ENCODE measurements at regions not wholly inside any gene's neighbourhood (a gene's known extent, or its start where the extent isn't known, plus 50 kb on each side); places are given as distances from the start of the nearest gene placed in this dataset.

DNA sequence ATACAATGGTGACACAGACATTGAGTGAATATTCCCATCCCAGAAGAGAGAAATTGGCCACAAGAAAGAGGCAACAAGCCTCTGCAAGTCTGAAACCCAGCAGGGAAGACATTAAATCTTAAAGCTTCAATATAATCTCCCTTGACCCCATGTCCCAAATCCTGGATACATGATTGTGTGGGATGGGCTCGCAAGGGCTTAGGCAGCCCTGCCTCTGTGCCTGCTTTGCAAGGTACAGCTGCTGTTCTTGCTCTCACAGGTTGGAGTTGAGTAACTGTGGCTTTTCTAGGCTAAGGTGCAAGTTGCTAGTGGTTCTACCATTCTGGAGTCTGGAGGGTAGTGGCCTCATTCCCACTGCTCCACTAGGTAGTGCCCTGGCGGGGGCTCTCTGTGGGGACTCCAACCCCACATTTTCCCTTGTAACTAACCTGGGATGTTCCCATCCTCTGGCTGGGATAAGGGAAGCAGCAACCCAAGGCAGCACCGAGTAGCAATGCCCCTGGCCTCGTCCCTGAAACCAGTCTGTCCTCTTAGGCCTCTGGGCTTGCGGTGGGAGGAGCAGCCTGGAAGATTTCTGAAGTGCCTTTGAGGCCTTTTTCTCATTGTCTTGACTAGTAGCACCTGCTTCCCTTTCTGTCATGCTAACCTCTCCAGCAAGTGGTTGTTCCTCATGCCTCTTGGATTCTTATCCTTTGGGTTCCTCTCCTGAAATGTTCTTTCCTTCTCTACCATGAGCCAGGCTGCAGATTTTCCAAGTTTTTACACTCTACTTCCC lies 90.0 kb downstream of the FAM174B start:
- Histone ChIP-seq H3K27ac (ENCODE audit: low read depth) (no peak overlapping the region), H3K36me3 (ENCODE audit: insufficient read depth) (no peaks in the 10 kb centered on the region), H3K4me3 (ENCODE audit: low read depth, low read length) (no peak overlapping the region), H3K4me1 (ENCODE audit: insufficient read depth) (no peaks in the 10 kb centered on the region)
- no peak for DNase-seq (ENCODE audit: extremely low spot score)
- WGBS = 89% methylated on average over 5 of the region's 5 CpGs

DNA sequence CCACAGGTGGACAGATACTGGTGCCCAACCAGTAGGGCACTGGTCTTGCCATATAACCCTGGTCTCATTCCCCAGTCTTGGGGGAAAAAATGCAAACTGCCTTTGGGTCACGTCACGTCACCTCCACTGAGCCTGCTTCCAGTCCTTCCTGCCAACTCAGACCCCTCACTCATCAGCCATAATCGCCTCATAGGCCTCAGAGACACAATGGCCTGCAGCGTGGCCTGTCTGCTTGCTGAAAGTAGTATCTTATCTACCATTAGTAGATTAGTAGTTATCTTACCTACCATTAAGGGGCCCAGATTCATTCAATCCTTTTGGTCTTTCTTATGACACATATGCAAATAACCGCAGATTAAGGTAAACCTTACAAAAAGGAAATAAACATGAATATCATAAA lies 93.8 kb downstream of the FAM174B start:
- Histone ChIP-seq H3K4me3 (ENCODE audit: low read depth, low read length) (no peak overlapping the region), H3K36me3 (ENCODE audit: insufficient read depth) (no peaks in the 10 kb centered on the region), H3K27ac (ENCODE audit: low read depth) (no peak overlapping the region), H3K4me1 (ENCODE audit: insufficient read depth) (no peaks in the 10 kb centered on the region)
- 89% methylated on average over 5 of the region's 5 CpGs for WGBS
- DNase-seq (ENCODE audit: extremely low spot score) = no peak

DNA sequence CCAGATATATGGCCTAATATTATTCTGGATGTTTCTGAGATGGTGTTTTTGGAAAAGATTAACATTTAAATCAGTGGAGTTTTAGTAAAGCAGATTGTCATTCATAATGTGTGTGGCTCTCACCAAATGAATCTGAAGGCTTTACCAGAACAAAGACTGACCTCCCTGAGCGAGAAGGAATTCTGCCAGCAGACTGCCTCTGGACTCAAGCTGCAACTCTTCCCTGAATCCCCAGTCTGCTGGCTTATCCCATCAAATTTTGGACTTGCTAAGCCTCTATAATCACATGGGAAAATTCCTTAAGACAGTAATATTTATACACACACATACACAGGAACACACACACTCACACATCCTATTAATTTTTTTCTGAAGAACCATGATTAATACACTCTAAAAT lies 102.3 kb downstream of the FAM174B start:
- H3K4me1 ChIP-seq (ENCODE audit: insufficient read depth) = no peaks in the 10 kb centered on the region
- no peak overlapping the region for H3K27ac ChIP-seq (ENCODE audit: low read depth)
- no peaks in the 10 kb centered on the region for H3K36me3 ChIP-seq (ENCODE audit: insufficient read depth)
- no peak for DNase-seq (ENCODE audit: extremely low spot score)
- 77% methylated on average over 1 of the region's 1 CpG for WGBS
- H3K4me3 ChIP-seq (ENCODE audit: low read depth, low read length) = no peak overlapping the region

DNA sequence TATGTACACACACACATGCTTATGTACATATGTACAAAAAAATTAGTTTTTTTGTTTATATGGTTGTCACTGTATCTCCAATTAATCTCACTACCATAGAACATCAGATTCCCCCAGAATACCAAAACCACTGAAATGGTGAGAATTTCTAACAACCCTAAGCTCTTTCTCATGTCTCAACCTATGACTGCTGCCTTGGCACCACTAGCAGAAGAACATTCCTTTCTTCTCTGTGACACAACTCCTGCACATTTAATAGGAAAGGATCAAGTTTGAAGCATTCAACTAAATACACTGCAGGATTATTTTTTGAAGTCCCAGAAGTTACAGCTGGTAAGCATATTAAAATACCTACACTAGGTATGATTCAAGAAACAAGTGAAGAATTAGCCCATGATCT lies 109.6 kb downstream of the FAM174B start:
- H3K27ac ChIP-seq (ENCODE audit: low read depth) = no peak overlapping the region
- DNase-seq (ENCODE audit: extremely low spot score) = no peak
- H3K36me3 ChIP-seq (ENCODE audit: insufficient read depth) = no peaks in the 10 kb centered on the region
- H3K4me3 ChIP-seq (ENCODE audit: low read depth, low read length) = no peak overlapping the region
- no peaks in the 10 kb centered on the region for H3K4me1 ChIP-seq (ENCODE audit: insufficient read depth)

DNA sequence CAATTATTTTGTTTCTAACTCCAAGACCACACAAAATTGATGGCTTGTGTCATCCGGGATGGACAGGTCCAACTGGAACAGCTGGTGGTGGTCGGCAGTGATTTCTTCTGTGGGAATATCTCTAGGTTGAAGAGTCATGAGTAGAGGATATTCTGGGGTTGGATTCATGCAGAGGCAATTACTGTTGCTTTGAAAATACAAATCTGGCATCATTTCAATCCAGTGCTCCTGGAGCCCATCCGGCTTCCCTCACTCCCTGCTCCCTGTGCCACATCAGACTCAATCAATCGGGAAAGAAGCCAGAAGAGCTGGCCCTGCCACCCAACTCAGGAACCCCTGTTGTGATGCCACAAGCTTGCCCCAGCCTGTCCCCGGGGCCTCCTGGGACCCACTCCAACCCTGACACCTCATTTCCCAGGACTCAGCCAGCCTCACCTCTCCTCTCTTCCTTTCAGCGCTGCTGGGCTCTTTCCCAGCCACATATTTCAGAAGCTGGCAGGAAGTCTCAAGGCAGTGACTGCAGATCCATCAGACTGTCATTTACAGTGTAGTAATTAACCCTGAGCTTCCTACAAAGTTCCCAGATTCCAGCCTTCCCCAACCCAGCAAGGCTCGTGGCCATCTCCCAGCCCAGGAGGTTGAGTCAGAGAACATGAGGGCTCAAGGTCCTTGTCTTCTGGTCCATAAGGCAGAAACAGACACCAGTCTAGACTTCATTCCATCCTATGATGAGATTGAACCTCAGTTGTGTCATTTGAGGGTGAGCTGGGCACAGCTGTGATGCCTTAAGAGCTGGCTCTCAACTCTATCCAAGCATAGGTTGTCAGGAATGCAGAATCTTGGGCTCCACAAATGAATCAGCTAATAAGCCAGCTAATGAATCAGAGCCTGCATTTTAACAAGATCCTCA lies 114.0 kb downstream of the FAM174B start:
- no peaks in the 10 kb centered on the region for H3K36me3 ChIP-seq (ENCODE audit: insufficient read depth)
- 70% methylated on average over 7 of the region's 7 CpGs for WGBS
- H3K4me3 ChIP-seq (ENCODE audit: low read depth, low read length) = no peak overlapping the region
- no peak overlapping the region for H3K27ac ChIP-seq (ENCODE audit: low read depth)
- H3K4me1 ChIP-seq (ENCODE audit: insufficient read depth) = no peaks in the 10 kb centered on the region
- DNase-seq (ENCODE audit: extremely low spot score) = no peak

DNA sequence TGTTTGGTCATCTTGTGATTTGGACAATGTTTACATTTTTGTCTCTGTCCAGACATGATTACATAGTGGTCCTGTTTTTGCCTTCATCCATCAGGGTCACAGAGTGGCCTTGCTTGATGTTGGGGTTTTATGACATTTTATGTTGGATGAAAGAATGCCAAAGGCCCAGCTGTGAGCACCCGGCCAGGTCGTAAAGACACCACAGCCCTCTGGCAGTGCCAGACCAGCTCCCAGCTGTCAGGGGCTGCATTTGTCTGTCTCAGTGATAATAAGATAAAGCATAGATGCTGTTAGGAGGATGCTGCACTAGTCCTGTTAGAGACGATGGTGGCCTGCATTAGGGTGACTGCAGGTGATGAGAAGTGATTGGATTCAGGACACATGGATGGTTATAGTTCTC lies 117.5 kb downstream of the FAM174B start:
- H3K36me3 ChIP-seq (ENCODE audit: insufficient read depth) = no peaks in the 10 kb centered on the region
- no peak overlapping the region for H3K27ac ChIP-seq (ENCODE audit: low read depth)
- no peak overlapping the region for H3K4me3 ChIP-seq (ENCODE audit: low read depth, low read length)
- DNase-seq (ENCODE audit: extremely low spot score) = no peak
- no peaks in the 10 kb centered on the region for H3K4me1 ChIP-seq (ENCODE audit: insufficient read depth)
- 37% methylated on average over 3 of the region's 3 CpGs for WGBS

DNA sequence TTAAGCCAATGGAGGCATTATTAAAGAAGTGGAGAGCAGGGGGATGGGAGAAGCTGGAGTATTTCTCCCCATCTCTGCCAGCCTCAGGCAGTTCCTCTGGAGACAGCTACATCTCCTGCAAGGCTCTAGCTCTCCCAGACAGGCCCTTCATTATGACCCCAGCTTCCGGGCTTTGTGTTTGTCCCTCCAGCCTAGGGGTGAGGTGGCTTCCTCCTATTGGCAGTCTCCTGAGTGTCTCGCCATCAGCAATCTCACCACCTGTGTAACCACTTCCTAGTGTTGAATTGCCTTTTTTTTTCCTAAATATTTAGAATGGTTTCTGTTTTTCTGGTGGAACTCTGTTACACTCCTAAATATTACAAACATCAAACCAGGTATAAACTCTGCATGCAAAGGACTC lies 122.3 kb downstream of the FAM174B start:
- H3K36me3 ChIP-seq (ENCODE audit: insufficient read depth) = no peaks in the 10 kb centered on the region
- 76% methylated on average over 2 of the region's 2 CpGs for WGBS
- H3K4me3 ChIP-seq (ENCODE audit: low read depth, low read length) = no peak overlapping the region
- DNase-seq (ENCODE audit: extremely low spot score) = no peak
- no peak overlapping the region for H3K27ac ChIP-seq (ENCODE audit: low read depth)
- no peaks in the 10 kb centered on the region for H3K4me1 ChIP-seq (ENCODE audit: insufficient read depth)

DNA sequence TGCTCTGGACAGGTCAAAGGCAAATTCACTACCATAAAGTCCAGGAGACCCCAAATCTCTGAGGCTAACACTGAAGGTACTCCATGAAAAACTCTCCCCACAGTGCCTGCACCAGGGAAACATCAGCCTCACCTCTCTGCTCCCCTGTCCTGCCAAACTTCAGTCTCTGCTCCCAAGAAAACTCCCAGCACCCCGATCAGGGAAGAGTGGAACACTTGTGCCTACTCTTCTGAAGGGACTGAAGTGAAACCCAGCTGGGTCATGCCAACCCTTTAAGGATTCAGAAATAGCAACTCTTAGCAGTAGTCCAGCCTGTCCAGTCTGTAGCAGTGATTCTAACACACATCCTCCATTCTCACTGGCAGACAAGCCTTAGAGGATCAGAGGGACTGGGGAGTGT lies 124.2 kb downstream of the FAM174B start:
- WGBS = 40% methylated on average over 1 of the region's 1 CpG
- no peak overlapping the region for H3K4me3 ChIP-seq (ENCODE audit: low read depth, low read length)
- no peaks in the 10 kb centered on the region for H3K36me3 ChIP-seq (ENCODE audit: insufficient read depth)

DNA sequence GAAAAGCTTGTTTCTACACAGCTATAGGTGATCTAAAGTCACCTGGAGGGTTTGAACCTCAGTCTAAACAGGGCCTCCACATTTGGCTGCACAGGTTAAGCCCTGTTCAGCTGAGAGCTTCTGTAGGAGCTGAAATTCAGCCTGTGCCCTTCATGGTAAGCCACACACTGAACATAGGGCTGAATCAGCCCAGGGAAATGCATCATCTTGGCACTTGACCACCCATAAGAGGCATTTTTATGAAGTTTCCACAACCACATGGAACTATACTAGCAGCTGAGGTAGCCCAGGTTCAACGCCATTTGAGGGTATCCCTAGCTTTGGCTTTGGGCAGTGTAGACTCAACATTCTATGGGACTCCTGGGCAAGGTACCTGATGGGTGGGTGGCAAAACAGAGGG lies 126.8 kb downstream of the FAM174B start:
- 97% methylated on average over 1 of the region's 1 CpG for WGBS
- no peak overlapping the region for H3K27ac ChIP-seq (ENCODE audit: low read depth)
- no peak for DNase-seq (ENCODE audit: extremely low spot score)
- H3K36me3 ChIP-seq (ENCODE audit: insufficient read depth) = no peaks in the 10 kb centered on the region
- no peak overlapping the region for H3K4me3 ChIP-seq (ENCODE audit: low read depth, low read length)
- no peaks in the 10 kb centered on the region for H3K4me1 ChIP-seq (ENCODE audit: insufficient read depth)

More for the DNA sequence above, 124.2 kb downstream of the FAM174B start:
- no peak overlapping the region for H3K27ac ChIP-seq (ENCODE audit: low read depth)
- H3K4me1 ChIP-seq (ENCODE audit: insufficient read depth) = no peaks in the 10 kb centered on the region
- no peak for DNase-seq (ENCODE audit: extremely low spot score)

DNA sequence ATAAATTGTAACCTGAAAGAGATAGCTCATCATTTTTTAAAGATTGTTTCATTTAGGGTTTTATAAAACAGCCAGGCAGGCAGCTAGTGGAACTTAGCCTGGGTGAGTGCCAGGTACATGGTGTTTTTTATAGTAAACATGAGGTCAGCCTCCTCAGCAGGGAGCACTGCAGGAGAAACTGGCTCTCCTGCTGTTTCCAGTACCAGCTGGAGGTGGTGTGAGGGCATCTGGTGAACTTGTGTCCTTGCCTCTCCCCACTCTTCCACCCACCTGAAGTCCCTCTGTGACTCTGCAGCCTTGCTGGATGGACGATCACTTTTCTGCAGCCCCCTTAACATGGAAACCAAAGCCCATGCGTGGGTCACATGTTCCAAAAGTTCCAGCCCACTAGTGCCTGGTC lies 128.4 kb downstream of the FAM174B start:
- Histone ChIP-seq H3K4me3 (ENCODE audit: low read depth, low read length) (no peak overlapping the region), H3K4me1 (ENCODE audit: insufficient read depth) (no peaks in the 10 kb centered on the region), H3K36me3 (ENCODE audit: insufficient read depth) (no peaks in the 10 kb centered on the region), H3K27ac (ENCODE audit: low read depth) (no peak overlapping the region)
- 83% methylated on average over 2 of the region's 2 CpGs for WGBS
- DNase-seq (ENCODE audit: extremely low spot score) = no peak

DNA sequence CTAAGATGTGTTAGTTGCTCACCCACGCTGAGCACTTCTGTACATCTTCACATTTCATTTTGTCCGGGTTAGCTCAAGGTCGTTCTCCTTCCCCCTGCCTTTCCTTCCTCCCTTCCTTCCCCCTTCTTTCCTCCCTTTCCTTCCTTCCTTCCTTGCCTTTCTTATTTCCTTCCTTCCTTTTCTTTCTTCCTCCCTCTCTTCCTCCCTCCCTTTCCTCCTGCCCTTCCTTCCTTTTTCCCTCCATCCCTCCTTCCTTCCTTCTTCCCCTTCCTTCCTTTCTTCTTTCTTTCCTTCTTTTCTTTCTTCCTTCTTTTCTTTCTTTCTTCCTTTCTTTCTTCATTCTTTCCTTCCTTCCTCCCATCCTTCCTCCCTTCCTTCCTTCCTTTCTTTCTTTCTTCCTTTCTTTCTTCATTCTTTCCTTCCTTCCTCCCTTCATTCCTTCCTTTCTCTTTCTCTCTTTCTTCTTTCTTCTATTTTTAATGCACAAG lies 129.8 kb downstream of the FAM174B start:
- no peak overlapping the region for H3K4me3 ChIP-seq (ENCODE audit: low read depth, low read length)
- WGBS = 56% methylated on average over 3 of the region's 3 CpGs
- no peak for DNase-seq (ENCODE audit: extremely low spot score)
- no peaks in the 10 kb centered on the region for H3K4me1 ChIP-seq (ENCODE audit: insufficient read depth)
- no peak overlapping the region for H3K27ac ChIP-seq (ENCODE audit: low read depth)
- H3K36me3 ChIP-seq (ENCODE audit: insufficient read depth) = no peaks in the 10 kb centered on the region

DNA sequence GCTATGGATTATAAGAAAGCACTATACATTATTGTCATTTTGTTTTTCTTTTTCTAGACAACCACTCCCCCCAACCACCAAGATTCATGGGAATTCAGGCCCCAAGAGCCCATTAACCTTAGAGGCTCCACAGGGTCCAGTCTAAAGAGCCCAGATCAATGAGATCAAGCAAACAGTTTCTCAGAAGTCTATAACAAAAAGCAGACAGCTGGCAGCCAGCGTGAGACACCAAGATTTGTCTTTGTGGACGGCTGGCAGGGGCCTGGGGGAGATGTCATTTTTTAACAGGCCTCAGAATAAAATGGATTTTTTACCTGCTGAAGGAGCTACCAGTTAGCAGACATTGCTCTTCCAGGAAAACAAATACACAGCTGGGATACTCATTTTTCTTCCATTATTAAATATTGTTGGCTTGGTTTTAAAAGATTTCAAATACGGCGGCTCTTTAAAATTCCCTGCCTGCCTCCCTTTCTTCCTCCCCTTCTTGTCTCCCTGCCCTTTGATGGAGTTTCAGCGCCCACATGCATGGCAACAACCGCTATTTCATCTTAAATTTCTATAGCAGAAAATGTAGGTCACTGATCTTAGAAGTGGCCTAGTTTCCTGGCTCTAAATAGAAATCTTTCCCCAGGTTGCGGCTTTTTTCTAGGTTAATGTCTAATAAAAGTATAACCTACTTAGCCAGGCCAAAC lies 130.6 kb downstream of the FAM174B start:
- H3K36me3 ChIP-seq (ENCODE audit: insufficient read depth) = no peaks in the 10 kb centered on the region
- H3K4me1 ChIP-seq (ENCODE audit: insufficient read depth) = no peaks in the 10 kb centered on the region
- no peak overlapping the region for H3K4me3 ChIP-seq (ENCODE audit: low read depth, low read length)
- WGBS = 92% methylated on average over 7 of the region's 7 CpGs
- H3K27ac ChIP-seq (ENCODE audit: low read depth) = no peak overlapping the region
- no peak for DNase-seq (ENCODE audit: extremely low spot score)

DNA sequence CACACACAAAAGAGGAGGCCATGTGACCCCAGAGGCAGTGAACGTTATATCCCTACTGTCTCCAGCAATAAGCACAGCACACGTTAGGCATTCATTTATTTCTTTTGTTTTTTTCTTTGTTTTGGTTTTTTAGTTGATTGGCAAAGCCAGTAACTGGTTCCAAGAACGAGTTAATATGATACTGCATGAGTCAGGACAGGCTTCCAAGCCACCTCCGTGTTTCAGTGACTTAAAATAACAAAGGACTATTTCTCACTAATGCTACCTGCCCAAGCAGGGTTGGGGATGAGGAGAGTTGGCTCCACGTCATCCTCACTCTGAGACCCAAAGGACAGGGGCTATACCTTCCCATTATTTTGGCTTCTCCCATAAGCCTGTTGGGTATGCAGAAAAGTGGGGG lies 130.5 kb downstream of the ST8SIA2 start:
- 83% methylated on average over 5 of the region's 5 CpGs for WGBS
- H3K27ac ChIP-seq (ENCODE audit: low read depth) = no peak overlapping the region

More for the DNA sequence above, 130.5 kb downstream of the ST8SIA2 start:
- no peak overlapping the region for H3K4me3 ChIP-seq (ENCODE audit: low read depth, low read length)
- H3K4me1 ChIP-seq (ENCODE audit: insufficient read depth) = no peaks in the 10 kb centered on the region
- H3K36me3 ChIP-seq (ENCODE audit: insufficient read depth) = no peaks in the 10 kb centered on the region
- no peak for DNase-seq (ENCODE audit: extremely low spot score)
